ENCODE measurements at regions not wholly inside any gene's neighbourhood (a gene's known extent, or its start where the extent isn't known, plus 50 kb on each side); places are given as distances from the start of the nearest gene placed in this dataset.

GRCh38 chr3:89043406-89043932 is 64.0 kb upstream of the EPHA3 start:
- TF ChIP-seq CTCF (IDR thresholded peaks at IDR 0.05; ENCODE audit: insufficient read depth, low read length, poor library complexity, severe bottlenecking), result no peak
- no peak for DNase-seq (ENCODE audit: low read depth)
- H3K27me3 ChIP-seq (ENCODE audit: control insufficient read depth, insufficient read depth, low read length), result no peaks in the 10 kb centered on the region
- H3K4me3 ChIP-seq (ENCODE audit: low read depth, low read length), result no peak overlapping the region
- no peaks in the 10 kb centered on the region for H3K36me3 ChIP-seq (ENCODE audit: control insufficient read depth, insufficient read depth, low read length)

- no peaks in the 10 kb centered on the region for H3K27me3 ChIP-seq (ENCODE audit: control insufficient read depth, insufficient read depth, low read length)
- no peak overlapping the region for H3K4me3 ChIP-seq (ENCODE audit: low read depth, low read length)
- TF ChIP-seq CTCF (IDR thresholded peaks at IDR 0.05; ENCODE audit: insufficient read depth, low read length, poor library complexity, severe bottlenecking), result no peak
- H3K36me3 ChIP-seq (ENCODE audit: control insufficient read depth, insufficient read depth, low read length), result no peaks in the 10 kb centered on the region
- DNase-seq (ENCODE audit: low read depth), result no peak
Observed at GRCh38 chr3:89046661-89047060, 60.8 kb upstream of the EPHA3 start.

- Histone ChIP-seq H3K27me3 (ENCODE audit: control insufficient read depth, insufficient read depth, low read length) (no peaks in the 10 kb centered on the region), H3K4me3 (ENCODE audit: low read depth, low read length) (no peak overlapping the region), H3K36me3 (ENCODE audit: control insufficient read depth, insufficient read depth, low read length) (no peaks in the 10 kb centered on the region)
- peak; percentile 35 for TF ChIP-seq CTCF (IDR thresholded peaks at IDR 0.05; ENCODE audit: insufficient read depth, low read length, poor library complexity, severe bottlenecking)
- DNase-seq (ENCODE audit: low read depth), result no peak
Observed at GRCh38 chr3:89049119-89049518, 58.3 kb upstream of the EPHA3 start.

GRCh38 chr3:89052386-89052785 is 55.0 kb upstream of the EPHA3 start:
- TF ChIP-seq CTCF (IDR thresholded peaks at IDR 0.05; ENCODE audit: insufficient read depth, low read length, poor library complexity, severe bottlenecking), result no peak
- Histone ChIP-seq H3K36me3 (ENCODE audit: control insufficient read depth, insufficient read depth, low read length) (no peaks in the 10 kb centered on the region), H3K4me3 (ENCODE audit: low read depth, low read length) (no peak overlapping the region), H3K27me3 (ENCODE audit: control insufficient read depth, insufficient read depth, low read length) (no peaks in the 10 kb centered on the region)
- no peak for DNase-seq (ENCODE audit: low read depth)

GRCh38 chr3:89057398-89057797 is 50.0 kb upstream of the EPHA3 start:
- DNase-seq (ENCODE audit: low read depth), result no peak
- no peak for TF ChIP-seq CTCF (IDR thresholded peaks at IDR 0.05; ENCODE audit: insufficient read depth, low read length, poor library complexity, severe bottlenecking)
- Histone ChIP-seq H3K36me3 (ENCODE audit: control insufficient read depth, insufficient read depth, low read length) (no peaks in the 10 kb centered on the region), H3K27me3 (ENCODE audit: control insufficient read depth, insufficient read depth, low read length) (no peaks in the 10 kb centered on the region), H3K4me3 (ENCODE audit: low read depth, low read length) (no peak overlapping the region)
